Calu3 (cell line): ENCODE measurements at regions not wholly inside any gene's neighbourhood (a gene's known extent, or its start where the extent isn't known, plus 50 kb on each side); places are given as distances from the start of the nearest gene placed in this dataset.

Experiments
- BruUV-seq: library from RNA; stranded (reverse); fragments of 400-500 nt; replicated peaks from 2 replicates; lab custom pipeline; 2021; lab: Mats Ljungman, UMichigan
- CTCF ChIA-PET: fragments of 300-600 bp; sonication (Branson Sonifier 250); formaldehyde crosslinking; loops from one replicate; lab custom pipeline; 2022; ENCODE audit warnings: antibody characterized with exemption; lab: Charles Lee
- DNase-seq: peaks from one replicate; pipeline ENCODE4 v3.0.0; 2022
- H3K27ac Mint-ChIP-seq: one replicate; pipeline ENCODE4 v1.8.0; 2022; ENCODE audit warnings: mixed read lengths; ENCODE audit not compliant: unreplicated experiment
- H3K27me3 Mint-ChIP-seq: one replicate; pipeline ENCODE4 v1.8.0; 2022; ENCODE audit warnings: mixed read lengths; ENCODE audit not compliant: unreplicated experiment
- H3K36me3 Mint-ChIP-seq: one replicate; pipeline ENCODE4 v1.8.0; 2022; ENCODE audit warnings: mild to moderate bottlenecking, moderate library complexity, mixed read lengths; ENCODE audit not compliant: insufficient read depth, unreplicated experiment
- H3K4me1 Mint-ChIP-seq: one replicate; pipeline ENCODE4 v1.8.0; 2022; ENCODE audit warnings: mild to moderate bottlenecking, low read depth, mixed read lengths; ENCODE audit not compliant: unreplicated experiment
- H3K4me3 Mint-ChIP-seq: one replicate; pipeline ENCODE4 v1.8.0; 2022; ENCODE audit warnings: mild to moderate bottlenecking, low read depth, moderate library complexity, mixed read lengths; ENCODE audit not compliant: unreplicated experiment
- H3K9me3 Mint-ChIP-seq: one replicate; pipeline ENCODE4 v1.8.0; 2022; ENCODE audit warnings: low read depth, mixed read lengths; ENCODE audit not compliant: unreplicated experiment
- intact Hi-C: fragments of 100-400 bp; cut with micrococcal nuclease; formaldehyde crosslinking; loops from one replicate; pipeline ENCODE4 v1.10.0; 2022; ENCODE audit not compliant: unreplicated experiment
- TF ChIP-seq, protein P1 (sequence below): fragments of 200-600 bp; IDR thresholded peaks from one replicate; pipeline ENCODE4 v1.8.0; 2022; ENCODE audit warnings: antibody characterized with exemption; ENCODE audit not compliant: unreplicated experiment

DNA sequence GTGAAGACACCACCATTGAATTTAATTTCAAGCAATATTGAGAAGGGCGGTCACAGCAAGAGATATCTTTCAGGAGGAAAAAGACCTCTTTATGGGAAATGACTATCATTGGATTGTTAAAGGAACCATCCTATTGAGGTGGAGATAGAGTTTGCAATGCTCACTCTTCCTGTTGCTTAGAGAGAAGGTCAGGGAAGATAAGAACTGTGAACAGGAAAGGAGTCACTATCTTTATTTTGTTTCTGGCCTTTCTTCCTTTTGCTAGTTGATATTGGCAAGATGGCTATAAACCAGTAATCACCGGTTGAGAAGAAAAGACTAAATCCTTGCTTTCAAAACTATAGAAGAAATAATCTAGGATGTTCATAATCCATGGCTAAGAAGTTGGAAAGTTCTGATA lies 112.1 kb upstream of the TMEM108 start:
- H3K27ac Mint-ChIP-seq = no peak overlapping the region

DNA sequence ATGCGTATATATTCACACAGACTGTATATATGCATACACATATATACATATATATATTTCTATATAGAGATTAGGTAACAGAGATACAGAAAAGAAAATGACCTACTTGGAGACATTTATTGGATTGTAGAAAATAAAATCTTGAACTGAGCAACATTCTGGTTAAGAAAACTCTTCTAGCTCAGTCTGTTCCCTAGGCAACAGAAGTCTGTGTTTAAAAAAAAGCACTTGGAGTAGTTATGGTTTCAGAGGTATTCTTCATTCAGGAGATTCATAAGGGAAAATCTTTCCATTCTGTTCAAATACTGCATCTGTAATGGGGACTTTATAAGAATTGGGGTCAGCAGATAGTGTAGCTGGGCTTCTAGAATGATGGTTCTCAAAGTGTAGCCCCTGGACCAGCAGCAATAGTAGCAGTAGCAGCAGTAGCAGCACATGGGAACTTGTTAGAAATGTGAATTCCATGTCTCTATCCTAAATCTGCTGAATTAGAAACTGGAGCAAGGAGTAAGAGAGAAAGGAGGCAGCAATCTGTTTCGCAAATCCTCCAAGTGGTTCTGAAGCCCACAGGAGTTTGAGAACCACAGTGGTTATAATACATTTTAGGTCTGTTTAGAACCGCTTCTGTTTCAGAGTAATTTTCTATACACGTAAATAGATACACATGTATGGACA lies 112.8 kb upstream of the TMEM108 start:
- Mint-ChIP-seq H3K36me3 (no peaks in the 10 kb centered on the region), H3K9me3 (no peaks in the 10 kb centered on the region), H3K27ac (no peak overlapping the region), H3K4me3 (no peak overlapping the region), H3K27me3 (peaks cover 51% of the 10 kb centered on the region), H3K4me1 (no peaks in the 10 kb centered on the region)
- TF ChIP-seq, protein P1, sequence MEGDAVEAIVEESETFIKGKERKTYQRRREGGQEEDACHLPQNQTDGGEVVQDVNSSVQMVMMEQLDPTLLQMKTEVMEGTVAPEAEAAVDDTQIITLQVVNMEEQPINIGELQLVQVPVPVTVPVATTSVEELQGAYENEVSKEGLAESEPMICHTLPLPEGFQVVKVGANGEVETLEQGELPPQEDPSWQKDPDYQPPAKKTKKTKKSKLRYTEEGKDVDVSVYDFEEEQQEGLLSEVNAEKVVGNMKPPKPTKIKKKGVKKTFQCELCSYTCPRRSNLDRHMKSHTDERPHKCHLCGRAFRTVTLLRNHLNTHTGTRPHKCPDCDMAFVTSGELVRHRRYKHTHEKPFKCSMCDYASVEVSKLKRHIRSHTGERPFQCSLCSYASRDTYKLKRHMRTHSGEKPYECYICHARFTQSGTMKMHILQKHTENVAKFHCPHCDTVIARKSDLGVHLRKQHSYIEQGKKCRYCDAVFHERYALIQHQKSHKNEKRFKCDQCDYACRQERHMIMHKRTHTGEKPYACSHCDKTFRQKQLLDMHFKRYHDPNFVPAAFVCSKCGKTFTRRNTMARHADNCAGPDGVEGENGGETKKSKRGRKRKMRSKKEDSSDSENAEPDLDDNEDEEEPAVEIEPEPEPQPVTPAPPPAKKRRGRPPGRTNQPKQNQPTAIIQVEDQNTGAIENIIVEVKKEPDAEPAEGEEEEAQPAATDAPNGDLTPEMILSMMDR = no peak
- intact Hi-C loops = no loop called here
- no TSS peak for BruUV-seq
- no peak for DNase-seq
- CTCF ChIA-PET = interaction anchor here (0.6 kb wide), 1 partner anchor 14 kb away, joined by 3 read pairs; no protein-coding TSS in a partner anchor

More for the DNA sequence above, 112.1 kb upstream of the TMEM108 start:
- BruUV-seq = no TSS peak
- CTCF ChIA-PET = interaction anchor here (0.7 kb wide), 1 partner anchor 9 kb away, joined by 5 read pairs; no protein-coding TSS in a partner anchor
- no peak overlapping the region for H3K4me3 Mint-ChIP-seq
- peaks cover 44% of the 10 kb centered on the region for H3K27me3 Mint-ChIP-seq
- intact Hi-C loops = no loop called here
- H3K36me3 Mint-ChIP-seq = no peaks in the 10 kb centered on the region
- H3K4me1 Mint-ChIP-seq = no peaks in the 10 kb centered on the region
- H3K9me3 Mint-ChIP-seq = no peaks in the 10 kb centered on the region
- no peak for DNase-seq
- TF ChIP-seq, protein P1 = no peak

DNA sequence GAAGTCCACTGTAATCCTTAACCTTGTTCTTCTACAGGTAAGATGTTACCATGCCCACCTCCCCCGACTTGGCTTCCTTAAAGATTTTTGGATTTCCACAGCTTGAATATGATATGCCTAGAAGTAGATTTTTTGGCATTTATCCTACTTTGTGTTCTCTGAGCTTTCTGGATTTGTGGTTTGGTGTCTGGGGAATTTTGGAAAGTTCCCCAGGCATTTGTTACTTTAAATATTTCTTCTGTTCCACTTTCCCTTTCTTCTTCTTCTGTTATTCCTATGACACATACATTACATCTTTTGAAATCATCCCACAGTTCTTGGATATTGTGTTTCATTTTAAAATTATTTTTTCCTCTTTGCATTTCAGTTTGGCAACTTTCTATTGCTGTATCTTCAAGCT lies 122.1 kb upstream of the TMEM108 start:
- CTCF ChIA-PET = no interaction called here
- no peak for DNase-seq
- H3K4me3 Mint-ChIP-seq = no peak overlapping the region
- H3K36me3 Mint-ChIP-seq = no peaks in the 10 kb centered on the region
- no peaks in the 10 kb centered on the region for H3K4me1 Mint-ChIP-seq
- intact Hi-C loops = no loop called here
- H3K9me3 Mint-ChIP-seq = no peaks in the 10 kb centered on the region
- BruUV-seq = no TSS peak
- peaks cover 43% of the 10 kb centered on the region for H3K27me3 Mint-ChIP-seq
- TF ChIP-seq, protein P1 = no peak
- no peak overlapping the region for H3K27ac Mint-ChIP-seq

DNA sequence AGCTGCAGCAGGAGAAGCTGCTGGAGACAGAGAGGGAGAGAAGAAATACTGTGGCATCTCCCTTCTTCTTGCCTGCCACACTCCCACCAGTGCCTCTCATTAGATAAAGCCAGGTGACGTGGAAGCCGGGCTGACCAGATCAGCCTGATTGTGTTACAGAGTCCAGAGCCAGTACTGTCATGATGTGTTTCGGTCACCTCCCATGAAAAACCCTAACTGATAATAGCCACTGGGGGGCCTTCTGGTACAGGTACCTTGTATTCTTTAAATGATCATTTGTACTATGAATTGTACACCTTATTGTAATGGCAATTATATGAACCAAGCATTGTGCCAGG lies 125.8 kb upstream of the TMEM108 start:
- no peaks in the 10 kb centered on the region for H3K36me3 Mint-ChIP-seq
- no peak for DNase-seq
- no peak overlapping the region for H3K27ac Mint-ChIP-seq
- TF ChIP-seq, protein P1 = no peak
- H3K9me3 Mint-ChIP-seq = no peaks in the 10 kb centered on the region
- no peaks in the 10 kb centered on the region for H3K4me1 Mint-ChIP-seq
- H3K27me3 Mint-ChIP-seq = peaks cover 11% of the 10 kb centered on the region
- intact Hi-C loops = no loop called here
- CTCF ChIA-PET = no interaction called here
- no peak overlapping the region for H3K4me3 Mint-ChIP-seq
- BruUV-seq = no TSS peak
